ENCODE measurements at regions not wholly inside any gene's neighbourhood (a gene's known extent, or its start where the extent isn't known, plus 50 kb on each side); places are given as distances from the start of the nearest gene placed in this dataset.
"Not testable (repeated sequence)": the region's sequence is repeated elsewhere in the genome, so short reads cannot be mapped to it uniquely, and the experiment has no call there.

- DNase-seq (ENCODE audit: low read depth) = no peak
Measured at GRCh38 chr2:83155826-83156225, 1303.3 kb downstream of the SUCLG1 start.

GRCh38 chr2:83143946-83144345 is 1315.1 kb downstream of the SUCLG1 start:
- no peak for DNase-seq (ENCODE audit: low read depth)

- DNase-seq (ENCODE audit: low read depth) = no peak
Measured at GRCh38 chr2:83142934-83143333, 1316.1 kb downstream of the SUCLG1 start.

GRCh38 chr2:83115606-83116005 is 1343.5 kb downstream of the SUCLG1 start:
- DNase-seq (ENCODE audit: low read depth) = no peak

- no peak for DNase-seq (ENCODE audit: low read depth)
Measured at GRCh38 chr2:83115155-83115554, 1343.9 kb downstream of the SUCLG1 start.

- no peak for DNase-seq (ENCODE audit: low read depth)
Measured at GRCh38 chr2:83113953-83114352, 1345.1 kb downstream of the SUCLG1 start.

GRCh38 chr2:83112858-83113257 is 1346.2 kb downstream of the SUCLG1 start:
- DNase-seq (ENCODE audit: low read depth) = no peak

GRCh38 chr2:83109284-83109683 is 1349.8 kb downstream of the SUCLG1 start:
- no peak for DNase-seq (ENCODE audit: low read depth)

GRCh38 chr2:83106853-83107252 is 1352.2 kb downstream of the SUCLG1 start:
- no peak for DNase-seq (ENCODE audit: low read depth)

- no peak for DNase-seq (ENCODE audit: low read depth)
Measured at GRCh38 chr2:83104202-83104601, 1354.9 kb downstream of the SUCLG1 start.

- DNase-seq (ENCODE audit: low read depth) = no peak
Measured at GRCh38 chr2:83103613-83104012, 1355.5 kb downstream of the SUCLG1 start.

GRCh38 chr2:83089051-83089450 is 1370.0 kb downstream of the SUCLG1 start:
- not testable (repeated sequence) for DNase-seq (ENCODE audit: low read depth)

- no peak for DNase-seq (ENCODE audit: low read depth)
Measured at GRCh38 chr2:83085869-83086268, 1373.2 kb downstream of the SUCLG1 start.

GRCh38 chr2:83081826-83082690 is 1377.0 kb downstream of the SUCLG1 start:
- DNase-seq (ENCODE audit: low read depth) = no peak

GRCh38 chr2:83079007-83079406 is 1380.1 kb downstream of the SUCLG1 start:
- no peak for DNase-seq (ENCODE audit: low read depth)

- no peak for DNase-seq (ENCODE audit: low read depth)
Measured at GRCh38 chr2:83072767-83073166, 1386.3 kb downstream of the SUCLG1 start.

- no peak for DNase-seq (ENCODE audit: low read depth)
Measured at GRCh38 chr2:83071914-83072313, 1387.2 kb downstream of the SUCLG1 start.

- DNase-seq (ENCODE audit: low read depth) = no peak
Measured at GRCh38 chr2:83071352-83071751, 1387.7 kb downstream of the SUCLG1 start.

GRCh38 chr2:83069724-83070123 is 1389.4 kb downstream of the SUCLG1 start:
- no peak for DNase-seq (ENCODE audit: low read depth)

GRCh38 chr2:83068714-83069113 is 1390.4 kb downstream of the SUCLG1 start:
- DNase-seq (ENCODE audit: low read depth) = no peak

GRCh38 chr2:83067947-83068346 is 1391.1 kb downstream of the SUCLG1 start:
- DNase-seq (ENCODE audit: low read depth) = no peak

GRCh38 chr2:83063933-83064332 is 1395.1 kb downstream of the SUCLG1 start:
- DNase-seq (ENCODE audit: low read depth) = no peak

GRCh38 chr2:83063511-83063910 is 1395.6 kb downstream of the SUCLG1 start:
- no peak for DNase-seq (ENCODE audit: low read depth)

- DNase-seq (ENCODE audit: low read depth) = no peak
Measured at GRCh38 chr2:83058683-83059082, 1400.4 kb downstream of the SUCLG1 start.
